Spleen (tissue), 11 donors: ENCODE measurements at regions not wholly inside any gene's neighbourhood (a gene's known extent, or its start where the extent isn't known, plus 50 kb on each side); places are given as distances from the start of the nearest gene placed in this dataset.

ENCODE experiments used
- DNase-seq: peaks from one replicate; pipeline ENCODE4 v3.0.0-alpha.2; 2020
- H3K27ac ChIP-seq, 8 donors: fragments of 200-600 bp; sonication (generic) in 7 of 8; 1 replicate in 4 of 8; 2 replicates in 4 of 8; pipeline versions ENCODE4 v1.5.0 to v1.8.0; 2016 to 2021; ENCODE audit warnings: inconsistent platforms in 4 of 8, mild to moderate bottlenecking in 4 of 8, moderate library complexity in 1 of 8
- H3K27me3 ChIP-seq, 7 donors: fragments of 200-600 bp; sonication (generic) in 6 of 7; replicated peaks in 1 of 7; 1 replicate in 4 of 7; 2 replicates in 3 of 7; pipeline versions ENCODE4 v1.5.0 to v1.8.0; 2016 to 2021; ENCODE audit warnings: inconsistent platforms in 3 of 7, mild to moderate bottlenecking in 1 of 7
- H3K36me3 ChIP-seq, 6 donors: fragments of 200-600 bp; sonication (generic) in 5 of 6; 1 replicate in 4 of 6; 2 replicates in 2 of 6; pipeline versions ENCODE4 v1.5.0 to v1.8.0; 2016 to 2021; ENCODE audit warnings: inconsistent platforms in 2 of 6
- H3K4me1 ChIP-seq, 6 donors: fragments of 200-600 bp; sonication (generic) in 5 of 6; 1 replicate in 3 of 6; 2 replicates in 3 of 6; pipeline versions ENCODE4 v1.5.0 to v1.8.0; 2016 to 2021; ENCODE audit warnings: inconsistent platforms in 3 of 6
- H3K4me3 ChIP-seq, 8 donors: fragments of 200-600 bp; sonication (generic) in 7 of 8; 1 replicate in 4 of 8; 2 replicates in 4 of 8; pipeline versions ENCODE4 v1.5.0 to v1.8.0; 2016 to 2021; ENCODE audit warnings: inconsistent platforms in 4 of 8, mild to moderate bottlenecking in 4 of 8, moderate library complexity in 2 of 8
- H3K9me3 ChIP-seq, 8 donors: fragments of 200-600 bp; sonication (generic) in 7 of 8; 1 replicate in 4 of 8; 2 replicates in 4 of 8; pipeline versions ENCODE4 v1.5.0 to v1.8.0; 2016 to 2021; ENCODE audit warnings: inconsistent platforms in 4 of 8
- POLR2A ChIP-seq, 3 donors: fragments of 450-650 bp; IDR thresholded peaks; one replicate each; pipeline ENCODE4 v1.5.1; 2017; ENCODE audit warnings: antibody characterized with exemption in 3 of 3, mild to moderate bottlenecking in 1 of 3
- POLR2AphosphoS5 ChIP-seq, 3 donors: sonication (generic); formaldehyde crosslinking; IDR thresholded peaks; one replicate each; pipeline ENCODE4 v1.5.1; 2017; ENCODE audit warnings: antibody characterized with exemption in 3 of 3
- WGBS, 5 donors: extraction: QIAGEN DNeasy Blood & Tissue Kit in 3 of 5; methylation state at CpG; one replicate each; pipeline versions ENCODE4 v1.1.5 to v1.1.7; 2013 to 2018; 5-methylcytosine and 5-hydroxymethylcytosine counted together
- intact Hi-C: fragments of 100-400 bp; cut with DNase I; formaldehyde crosslinking; loops from one replicate; pipeline ENCODE4 v1.15.0; 2023; ENCODE audit warnings: low total_unique reads
- TF ChIP-seq, protein P1 (sequence below), 11 experiments: fragments of 200-600 bp in 7 of 11; fragments of 450-650 bp in 4 of 11; sonication (generic) in 4 of 11; IDR thresholded peaks in 8 of 11; conservative IDR thresholded peaks in 3 of 11; 1 replicate in 7 of 11; 2 replicates in 4 of 11; pipeline versions ENCODE4 v1.4.0 to v1.8.0; 2016 to 2021; ENCODE audit warnings: antibody characterized with exemption in 11 of 11, inconsistent platforms in 4 of 11, mild to moderate bottlenecking in 1 of 11
- donor health status: healthy with polysubstance abuse.
- donor health status: DM: no; HTN: no; CAD: no; lungs with moderate emphysema.
- donor health status: DM: no; HTN: no; CAD: no.
- donor health status: Bipolar disorder and iron deficiency.
- donor health status: healthy.
- donor health status: DM: no; HTN: no; CAD: no.
- donor health status: DM: yes; HTN: yes; CAD: no.

DNA sequence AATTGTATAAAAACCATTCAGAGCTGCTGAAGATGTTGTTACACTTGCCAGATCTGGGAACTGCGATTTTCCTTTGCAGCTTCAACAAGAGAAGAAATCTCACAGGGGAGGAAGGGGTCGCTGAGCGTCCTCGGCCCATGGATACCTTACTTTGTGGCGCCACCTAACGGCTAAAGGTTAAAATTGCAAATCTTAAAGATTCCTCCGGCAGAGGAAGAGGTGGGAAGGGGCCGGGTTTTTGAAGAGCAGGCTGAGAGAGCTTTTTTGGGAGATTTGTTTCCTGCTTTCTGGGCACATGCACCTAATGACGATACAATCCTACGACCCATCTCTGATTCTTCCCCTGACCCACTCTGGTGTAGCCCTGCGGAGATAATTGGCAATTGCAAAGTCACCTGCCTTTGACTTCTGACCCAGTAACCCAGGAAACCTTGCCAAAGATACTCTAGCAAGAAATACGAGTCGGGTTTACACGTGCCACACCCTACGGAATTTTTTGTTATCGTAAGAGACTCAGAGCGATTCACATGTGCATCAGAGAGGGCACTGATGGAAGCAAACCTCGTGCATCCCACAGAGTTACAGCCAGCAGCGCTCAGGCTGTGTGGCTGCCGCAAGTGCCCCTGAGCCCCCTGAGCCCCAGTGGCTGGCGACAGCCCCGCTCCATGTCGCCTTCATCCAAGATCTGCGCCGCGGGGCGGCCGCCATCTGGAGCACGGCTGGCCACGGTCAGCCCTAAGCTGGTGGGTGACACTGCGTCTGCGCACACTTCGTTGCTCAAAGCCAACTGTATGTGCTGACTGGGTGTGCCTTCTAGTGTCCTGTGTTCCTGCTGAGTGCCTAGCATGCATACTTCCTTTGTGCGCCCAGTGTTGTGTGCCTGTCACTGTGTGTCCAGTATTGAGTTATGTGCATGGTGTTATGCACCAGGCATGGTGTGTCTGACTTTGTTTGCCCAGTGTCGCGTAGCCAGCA lies 55.2 kb upstream of the CHRNA7 start:
- DNase-seq, result no peak
- Histone ChIP-seq H3K4me3 (peak overlapping the region in 1 of 8 donors; percentile 11), H3K36me3 (no peaks in the 10 kb centered on the region), H3K27ac (no peak overlapping the region), H3K4me1 (peaks cover 0 to 21% (median 8%) of the 10 kb centered on the region in 6 donors), H3K9me3 (no peaks in the 10 kb centered on the region), H3K27me3 (peaks cover 0 to 39% (median 13%) of the 10 kb centered on the region in 7 donors)
- 11 to 22% (median 16%) methylated on average over 20 to 36 of the region's 36 CpGs for WGBS, 5 donors
- TF ChIP-seq POLR2AphosphoS5 (IDR thresholded peaks at IDR 0.05), result no peak
- TF ChIP-seq, protein P1, sequence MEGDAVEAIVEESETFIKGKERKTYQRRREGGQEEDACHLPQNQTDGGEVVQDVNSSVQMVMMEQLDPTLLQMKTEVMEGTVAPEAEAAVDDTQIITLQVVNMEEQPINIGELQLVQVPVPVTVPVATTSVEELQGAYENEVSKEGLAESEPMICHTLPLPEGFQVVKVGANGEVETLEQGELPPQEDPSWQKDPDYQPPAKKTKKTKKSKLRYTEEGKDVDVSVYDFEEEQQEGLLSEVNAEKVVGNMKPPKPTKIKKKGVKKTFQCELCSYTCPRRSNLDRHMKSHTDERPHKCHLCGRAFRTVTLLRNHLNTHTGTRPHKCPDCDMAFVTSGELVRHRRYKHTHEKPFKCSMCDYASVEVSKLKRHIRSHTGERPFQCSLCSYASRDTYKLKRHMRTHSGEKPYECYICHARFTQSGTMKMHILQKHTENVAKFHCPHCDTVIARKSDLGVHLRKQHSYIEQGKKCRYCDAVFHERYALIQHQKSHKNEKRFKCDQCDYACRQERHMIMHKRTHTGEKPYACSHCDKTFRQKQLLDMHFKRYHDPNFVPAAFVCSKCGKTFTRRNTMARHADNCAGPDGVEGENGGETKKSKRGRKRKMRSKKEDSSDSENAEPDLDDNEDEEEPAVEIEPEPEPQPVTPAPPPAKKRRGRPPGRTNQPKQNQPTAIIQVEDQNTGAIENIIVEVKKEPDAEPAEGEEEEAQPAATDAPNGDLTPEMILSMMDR (IDR thresholded peaks at IDR 0.05 in 8 of 11, conservative IDR thresholded peaks at IDR 0.05 in 3 of 11), result peak in 8 of 11 experiments; percentile 27 to 63 (median 52)
- no peak for TF ChIP-seq POLR2A (IDR thresholded peaks at IDR 0.05)
- intact Hi-C loops, result no loop called here

DNA sequence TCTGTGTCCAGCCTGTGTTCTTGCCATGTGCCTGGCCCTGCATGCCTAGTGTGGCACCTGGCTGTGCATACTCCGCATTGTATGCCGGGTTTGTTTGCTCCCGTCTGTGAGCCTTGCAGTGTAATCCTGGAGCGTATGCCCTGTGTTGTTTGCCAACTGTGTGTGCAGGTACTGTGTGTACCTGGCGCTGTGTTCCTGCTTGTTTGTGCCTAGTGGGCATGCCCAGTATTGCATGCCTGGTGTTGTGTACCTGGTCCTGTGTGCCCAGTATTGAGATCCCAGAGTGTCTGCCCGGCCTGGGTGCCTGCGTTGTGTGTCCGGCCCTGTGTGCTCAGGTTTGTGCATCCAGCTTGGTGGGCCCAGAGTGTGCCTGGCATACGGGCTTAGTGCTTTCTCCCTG lies 54.5 kb upstream of the CHRNA7 start:
- intact Hi-C loops, result no loop called here
- H3K4me1 ChIP-seq, result peaks cover 0 to 21% (median 8%) of the 10 kb centered on the region in 6 donors
- peaks cover 0 to 39% (median 13%) of the 10 kb centered on the region in 7 donors for H3K27me3 ChIP-seq
- WGBS, 5 donors, result 88 to 96% (median 93%) methylated on average over 5 to 9 of the region's 9 CpGs
- no peaks in the 10 kb centered on the region for H3K9me3 ChIP-seq
- no peak for DNase-seq
- H3K36me3 ChIP-seq, result no peaks in the 10 kb centered on the region
- no peak overlapping the region for H3K4me3 ChIP-seq
- H3K27ac ChIP-seq, result no peak overlapping the region
- TF ChIP-seq, protein P1 (IDR thresholded peaks at IDR 0.05 in 8 of 11, conservative IDR thresholded peaks at IDR 0.05 in 3 of 11), result no peak
- TF ChIP-seq POLR2A (IDR thresholded peaks at IDR 0.05) (no peak), POLR2AphosphoS5 (IDR thresholded peaks at IDR 0.05) (no peak)

DNA sequence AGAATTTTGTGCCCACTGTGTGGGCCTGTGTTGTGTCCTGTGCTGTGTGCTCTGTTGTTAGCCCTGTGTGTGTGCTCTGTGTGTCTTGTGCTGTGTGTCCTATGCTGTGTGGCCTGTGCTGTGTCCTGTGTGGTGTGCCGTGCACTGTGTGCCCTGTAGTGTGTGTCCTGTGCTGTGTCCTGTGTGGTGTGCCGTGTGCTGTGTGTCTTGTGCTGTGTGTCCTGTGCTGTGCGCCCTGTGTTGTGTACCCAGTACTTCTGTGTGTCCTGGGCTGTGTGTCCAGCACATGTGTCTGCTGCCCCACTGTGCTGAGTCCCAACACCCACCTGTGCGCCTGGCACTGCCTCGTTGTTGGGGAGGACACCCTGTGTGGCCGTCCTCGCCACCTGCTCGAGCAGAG lies 53.2 kb upstream of the CHRNA7 start:
- H3K27me3 ChIP-seq, result peaks cover 0 to 39% (median 13%) of the 10 kb centered on the region in 7 donors
- H3K9me3 ChIP-seq, result no peaks in the 10 kb centered on the region
- TF ChIP-seq POLR2A (IDR thresholded peaks at IDR 0.05) (no peak), POLR2AphosphoS5 (IDR thresholded peaks at IDR 0.05) (no peak)
- TF ChIP-seq, protein P1 (IDR thresholded peaks at IDR 0.05 in 8 of 11, conservative IDR thresholded peaks at IDR 0.05 in 3 of 11), result no peak
- WGBS, 5 donors, result 56 to 70% (median 68%) methylated on average over 4 to 8 of the region's 8 CpGs
- H3K4me1 ChIP-seq, result peaks cover 0 to 21% (median 8%) of the 10 kb centered on the region in 6 donors
- intact Hi-C loops, result no loop called here
- no peaks in the 10 kb centered on the region for H3K36me3 ChIP-seq
- DNase-seq, result no peak
- no peak overlapping the region for H3K27ac ChIP-seq
- no peak overlapping the region for H3K4me3 ChIP-seq
